Thyroid gland (tissue), 4 donors: ENCODE measurements at regions not wholly inside any gene's neighbourhood (a gene's known extent, or its start where the extent isn't known, plus 50 kb on each side); places are given as distances from the start of the nearest gene placed in this dataset.

Source experiments
- POLR2A ChIP-seq, 2 donors: fragments of 450-650 bp; IDR thresholded peaks; one replicate each; pipeline ENCODE4 v1.6.1; 2017; ENCODE audit warnings: antibody characterized with exemption in 2 of 2, mild to moderate bottlenecking in 2 of 2, moderate library complexity in 1 of 2
- TF ChIP-seq, protein P1 (sequence below), 6 experiments: fragments of 200-600 bp in 3 of 6; fragments of 450-650 bp in 3 of 6; sonication (generic) in 3 of 6; IDR thresholded peaks; one replicate each; pipeline ENCODE4 v1.5.1; 2016 to 2019; ENCODE audit warnings: antibody characterized with exemption in 6 of 6, mild to moderate bottlenecking in 2 of 6, inconsistent platforms in 1 of 6, moderate library complexity in 1 of 6

DNA sequence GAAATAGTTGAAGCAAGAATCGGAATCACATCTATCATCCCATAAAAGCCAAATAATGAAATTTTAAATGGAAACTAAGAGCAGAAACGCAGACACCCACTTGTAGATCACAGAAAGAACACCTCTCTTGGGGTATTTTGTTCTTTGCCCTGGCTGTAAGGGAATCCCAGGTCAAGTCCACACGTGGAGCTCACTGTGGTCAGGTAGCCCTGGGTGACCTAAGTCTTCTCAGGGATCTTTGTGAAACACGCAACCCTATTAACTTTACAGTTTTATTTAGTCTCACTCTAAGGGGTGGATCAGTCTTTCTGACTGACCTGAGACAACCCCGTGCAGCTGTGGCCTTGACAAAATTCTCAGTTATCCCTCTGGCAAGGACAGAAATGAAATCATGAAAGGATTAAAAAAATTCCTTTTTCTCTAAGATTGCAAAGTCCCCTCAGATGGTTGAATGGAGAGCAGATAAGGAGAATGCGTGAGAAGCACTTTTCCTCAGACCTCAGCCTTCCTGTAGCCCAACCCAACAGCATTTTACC is 111.6 kb downstream of the NREP start:
- no peak for TF ChIP-seq POLR2A (IDR thresholded peaks at IDR 0.05)
- TF ChIP-seq, protein P1, sequence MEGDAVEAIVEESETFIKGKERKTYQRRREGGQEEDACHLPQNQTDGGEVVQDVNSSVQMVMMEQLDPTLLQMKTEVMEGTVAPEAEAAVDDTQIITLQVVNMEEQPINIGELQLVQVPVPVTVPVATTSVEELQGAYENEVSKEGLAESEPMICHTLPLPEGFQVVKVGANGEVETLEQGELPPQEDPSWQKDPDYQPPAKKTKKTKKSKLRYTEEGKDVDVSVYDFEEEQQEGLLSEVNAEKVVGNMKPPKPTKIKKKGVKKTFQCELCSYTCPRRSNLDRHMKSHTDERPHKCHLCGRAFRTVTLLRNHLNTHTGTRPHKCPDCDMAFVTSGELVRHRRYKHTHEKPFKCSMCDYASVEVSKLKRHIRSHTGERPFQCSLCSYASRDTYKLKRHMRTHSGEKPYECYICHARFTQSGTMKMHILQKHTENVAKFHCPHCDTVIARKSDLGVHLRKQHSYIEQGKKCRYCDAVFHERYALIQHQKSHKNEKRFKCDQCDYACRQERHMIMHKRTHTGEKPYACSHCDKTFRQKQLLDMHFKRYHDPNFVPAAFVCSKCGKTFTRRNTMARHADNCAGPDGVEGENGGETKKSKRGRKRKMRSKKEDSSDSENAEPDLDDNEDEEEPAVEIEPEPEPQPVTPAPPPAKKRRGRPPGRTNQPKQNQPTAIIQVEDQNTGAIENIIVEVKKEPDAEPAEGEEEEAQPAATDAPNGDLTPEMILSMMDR (IDR thresholded peaks at IDR 0.05), result no peak
